PC-3 (cell line): ENCODE measurements at regions not wholly inside any gene's neighbourhood (a gene's known extent, or its start where the extent isn't known, plus 50 kb on each side); places are given as distances from the start of the nearest gene placed in this dataset.

Experiments used
- CTCF ChIP-seq: fragments of 300-600 bp; sonication (generic); conservative IDR thresholded peaks from 2 replicates; pipeline ENCODE4 v1.5.1; 2017; ENCODE audit warnings: antibody characterized with exemption, low read depth, mild to moderate bottlenecking, low read length
- EZH2 ChIP-seq: fragments of 300-600 bp; sonication (generic); IDR thresholded peaks from one replicate; pipeline ENCODE4 v1.6.1; 2017; ENCODE audit warnings: antibody characterized with exemption, mild to moderate bottlenecking, low read length; ENCODE audit not compliant: unreplicated experiment
- EZH2phosphoT487 ChIP-seq: fragments of 300-600 bp; sonication (generic); IDR thresholded peaks from 2 replicates; pipeline ENCODE4 v1.6.1; 2018; ENCODE audit warnings: mild to moderate bottlenecking, antibody characterized with exemption, low read length, borderline replicate concordance

- TF ChIP-seq CTCF (no peak), EZH2 (no peak), EZH2phosphoT487 (no peak)
These were observed 270.8 kb downstream of the PREX1 start for GRCh38 chr20:48556956-48557355.
